Adrenal gland (tissue), 9 donors: ENCODE measurements at regions not wholly inside any gene's neighbourhood (a gene's known extent, or its start where the extent isn't known, plus 50 kb on each side); places are given as distances from the start of the nearest gene placed in this dataset.
"Not testable (repeated sequence)": the region's sequence is repeated elsewhere in the genome, so short reads cannot be mapped to it uniquely, and the experiment has no call there.

Source experiments
- DNase-seq, 7 donors: peaks; one replicate each; pipeline ENCODE4 v3.0.0-alpha.2; 2019 to 2020
- H3K27ac ChIP-seq, 5 donors: fragments of 200-600 bp; sonication (generic) in 4 of 5; 1 replicate in 3 of 5; 2 replicates in 2 of 5; pipeline versions ENCODE4 v1.5.1 to v1.8.0; 2016 to 2020; ENCODE audit warnings: mild to moderate bottlenecking in 1 of 5
- H3K27me3 ChIP-seq: fragments of 200-600 bp; 2 replicates; pipeline ENCODE4 v1.8.0; 2021
- H3K36me3 ChIP-seq, 2 donors: fragments of 200-600 bp; replicated peaks in 1 of 2; 1 replicate in 1 of 2; 2 replicates in 1 of 2; pipeline versions ENCODE4 v1.5.1 to v1.8.0; 2018 to 2022
- H3K4me1 ChIP-seq, 2 donors: fragments of 200-600 bp; replicated peaks in 1 of 2; 1 replicate in 1 of 2; 2 replicates in 1 of 2; pipeline versions ENCODE4 v1.5.1 to v1.8.0; 2018 to 2021
- H3K4me3 ChIP-seq, 4 donors: fragments of 200-600 bp; sonication (generic) in 3 of 4; one replicate each; pipeline ENCODE4 v1.5.1; 2016 to 2018
- H3K9me3 ChIP-seq, 3 donors: fragments of 200-600 bp; sonication (generic) in 1 of 3; replicated peaks in 1 of 3; 1 replicate in 2 of 3; 2 replicates in 1 of 3; pipeline versions ENCODE4 v1.5.1 to v1.8.0; 2016 to 2021
- CTCF ChIP-seq, 6 experiments: fragments of 450-650 bp in 4 of 6; fragments of 200-600 bp in 2 of 6; sonication (generic) in 1 of 6; IDR thresholded peaks; 1 replicate in 5 of 6; 2 replicates in 1 of 6; pipeline versions ENCODE4 v1.5.1 to v1.8.0; 2016 to 2021; ENCODE audit warnings: antibody characterized with exemption in 6 of 6, mild to moderate bottlenecking in 2 of 6, moderate library complexity in 1 of 6
- POLR2A ChIP-seq, 2 donors: fragments of 450-650 bp; IDR thresholded peaks; one replicate each; pipeline ENCODE4 v1.6.1; 2017; ENCODE audit warnings: antibody characterized with exemption in 2 of 2, mild to moderate bottlenecking in 2 of 2, moderate library complexity in 1 of 2
- WGBS, 4 donors: extraction: QIAGEN DNeasy Blood & Tissue Kit in 2 of 4; methylation state at CpG; one replicate each; pipeline versions ENCODE4 v1.1.5 to v1.1.7; 2013 to 2017; 5-methylcytosine and 5-hydroxymethylcytosine counted together
- intact Hi-C, 2 donors: fragments of 100-400 bp; cut with DNase I; formaldehyde crosslinking; loops; one replicate each; pipeline versions ENCODE4 v1.14.1 to v1.15.0; 2022 to 2023
- donor health status: healthy with polysubstance abuse.
- donor health status: Bipolar disorder and iron deficiency.
- donor health status: DM: yes; HTN: yes; CAD: no.
- donor health status: DM: no; HTN: no; CAD: no.
- donor health status: DM: no; HTN: no; CAD: no.

DNA sequence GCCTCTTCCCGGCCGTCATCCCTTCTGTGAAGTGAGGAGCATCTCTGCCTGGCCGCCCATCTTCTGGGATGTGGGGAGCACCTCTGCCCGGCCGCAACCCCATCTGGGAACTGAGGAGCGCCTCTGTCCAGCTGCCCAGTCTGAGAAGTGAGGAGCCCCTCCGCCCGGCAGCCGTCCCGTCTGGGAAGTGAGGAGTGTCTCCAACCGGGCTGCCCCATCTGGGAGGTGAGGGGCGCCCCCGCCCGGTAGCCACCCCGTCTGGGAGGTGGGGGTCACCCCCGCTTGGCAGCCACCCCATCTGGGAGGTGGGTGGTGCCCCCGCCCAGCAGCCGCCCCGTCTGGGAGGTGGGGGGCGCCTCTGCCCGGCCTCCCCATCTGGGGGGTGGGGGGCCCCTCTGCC is 142.3 kb downstream of the LAS1L start:
- intact Hi-C loops: no loop called here
- Histone ChIP-seq H3K4me3 (no peak overlapping the region), H3K27ac (no peak overlapping the region), H3K27me3 (peaks cover 3% of the 10 kb centered on the region), H3K36me3 (no peaks in the 10 kb centered on the region), H3K4me1 (no peaks in the 10 kb centered on the region), H3K9me3 (no peaks in the 10 kb centered on the region)
- TF ChIP-seq CTCF (IDR thresholded peaks at IDR 0.05): no peak
- TF ChIP-seq POLR2A (IDR thresholded peaks at IDR 0.05): no peak
- WGBS, 4 donors: 87 to 96% (median 90%) methylated on average over 3 to 21 of the region's 21 CpGs; no CpG with 5 or more reads in 1 of the 4 donors
- no peak for DNase-seq

- WGBS, 4 donors: 90 to 92% (median 91%) methylated on average over 3 to 8 of the region's 8 CpGs; no CpG with 5 or more reads in 1 of the 4 donors
- H3K27me3 ChIP-seq, H3K4me3 ChIP-seq, H3K27ac ChIP-seq, DNase-seq, H3K36me3 ChIP-seq, H3K4me1 ChIP-seq, intact Hi-C loops, H3K9me3 ChIP-seq: not testable (repeated sequence)
These were observed 145.5 kb downstream of the LAS1L start for GRCh38 chrX:65389120-65389519.
